Vagina (tissue), 2 donors: ENCODE measurements at regions not wholly inside any gene's neighbourhood (a gene's known extent, or its start where the extent isn't known, plus 50 kb on each side); places are given as distances from the start of the nearest gene placed in this dataset.
"Not testable (repeated sequence)": the region's sequence is repeated elsewhere in the genome, so short reads cannot be mapped to it uniquely, and the experiment has no call there.

Source experiments
- POLR2A ChIP-seq, 2 donors: fragments of 450-650 bp; IDR thresholded peaks; one replicate each; pipeline ENCODE4 v1.6.1; 2017; ENCODE audit warnings: antibody characterized with exemption in 2 of 2, mild to moderate bottlenecking in 2 of 2, moderate library complexity in 2 of 2
- POLR2AphosphoS5 ChIP-seq, 2 donors: sonication (generic); formaldehyde crosslinking; IDR thresholded peaks; one replicate each; pipeline ENCODE4 v1.9.0; 2017; ENCODE audit warnings: antibody characterized with exemption in 2 of 2, mild to moderate bottlenecking in 2 of 2, low read depth in 1 of 2; ENCODE audit not compliant: insufficient read depth in 1 of 2
- TF ChIP-seq, protein P1 (sequence below), 3 experiments: fragments of 450-650 bp in 2 of 3; fragments of 200-600 bp in 1 of 3; sonication (generic) in 1 of 3; IDR thresholded peaks; one replicate each; pipeline ENCODE4 v1.5.1; 2017 to 2019; ENCODE audit warnings: antibody characterized with exemption in 3 of 3, mild to moderate bottlenecking in 2 of 3, moderate library complexity in 2 of 3

DNA sequence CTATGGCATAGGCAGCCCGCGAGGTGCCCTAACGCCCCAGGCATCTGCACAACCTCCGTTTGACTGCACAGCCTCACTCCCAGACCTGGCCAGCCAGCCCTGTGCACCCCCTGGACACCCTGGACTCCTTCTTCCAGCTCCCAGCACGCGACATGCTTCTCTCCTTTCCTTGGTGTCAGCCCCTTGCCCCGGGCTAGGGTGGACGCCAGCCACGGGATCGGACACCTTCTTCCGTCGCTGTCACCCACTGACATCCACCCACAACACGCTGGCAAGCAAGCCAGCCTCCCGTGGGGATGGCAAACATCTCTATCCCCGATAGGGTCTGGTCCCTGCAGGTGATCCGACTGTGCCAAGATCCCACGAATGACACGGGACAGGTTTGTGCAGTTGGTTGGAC is 60.5 kb upstream of the FCGR2A start:
- TF ChIP-seq POLR2A (IDR thresholded peaks at IDR 0.05); POLR2AphosphoS5 (IDR thresholded peaks at IDR 0.05; ENCODE audit: insufficient read depth in 1 of 2, low read depth in 1 of 2): not testable (repeated sequence)
- TF ChIP-seq, protein P1, sequence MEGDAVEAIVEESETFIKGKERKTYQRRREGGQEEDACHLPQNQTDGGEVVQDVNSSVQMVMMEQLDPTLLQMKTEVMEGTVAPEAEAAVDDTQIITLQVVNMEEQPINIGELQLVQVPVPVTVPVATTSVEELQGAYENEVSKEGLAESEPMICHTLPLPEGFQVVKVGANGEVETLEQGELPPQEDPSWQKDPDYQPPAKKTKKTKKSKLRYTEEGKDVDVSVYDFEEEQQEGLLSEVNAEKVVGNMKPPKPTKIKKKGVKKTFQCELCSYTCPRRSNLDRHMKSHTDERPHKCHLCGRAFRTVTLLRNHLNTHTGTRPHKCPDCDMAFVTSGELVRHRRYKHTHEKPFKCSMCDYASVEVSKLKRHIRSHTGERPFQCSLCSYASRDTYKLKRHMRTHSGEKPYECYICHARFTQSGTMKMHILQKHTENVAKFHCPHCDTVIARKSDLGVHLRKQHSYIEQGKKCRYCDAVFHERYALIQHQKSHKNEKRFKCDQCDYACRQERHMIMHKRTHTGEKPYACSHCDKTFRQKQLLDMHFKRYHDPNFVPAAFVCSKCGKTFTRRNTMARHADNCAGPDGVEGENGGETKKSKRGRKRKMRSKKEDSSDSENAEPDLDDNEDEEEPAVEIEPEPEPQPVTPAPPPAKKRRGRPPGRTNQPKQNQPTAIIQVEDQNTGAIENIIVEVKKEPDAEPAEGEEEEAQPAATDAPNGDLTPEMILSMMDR (IDR thresholded peaks at IDR 0.05) = not testable (repeated sequence)
